Esophagus muscularis mucosa (tissue), 3 donors: ENCODE measurements at regions not wholly inside any gene's neighbourhood (a gene's known extent, or its start where the extent isn't known, plus 50 kb on each side); places are given as distances from the start of the nearest gene placed in this dataset.

Experiments
- CTCF ChIP-seq, 3 experiments: fragments of 200-600 bp in 2 of 3; fragments of 450-650 bp in 1 of 3; sonication (generic) in 2 of 3; IDR thresholded peaks; one replicate each; pipeline ENCODE4 v1.5.1; 2017 to 2019; ENCODE audit warnings: antibody characterized with exemption in 3 of 3, mild to moderate bottlenecking in 2 of 3, moderate library complexity in 1 of 3
- POLR2A ChIP-seq: fragments of 450-650 bp; IDR thresholded peaks from one replicate; pipeline ENCODE4 v1.6.1; 2017; ENCODE audit warnings: antibody characterized with exemption, moderate library complexity, mild to moderate bottlenecking, low read depth

GRCh38 chr4:53697016-53697685 is 105.9 kb upstream of the LNX1 start:
- TF ChIP-seq POLR2A (no peak), CTCF (IDR thresholded peaks at IDR 0.05) (no peak)
